ENCODE measurements at regions not wholly inside any gene's neighbourhood (a gene's known extent, or its start where the extent isn't known, plus 50 kb on each side); places are given as distances from the start of the nearest gene placed in this dataset.

DNA sequence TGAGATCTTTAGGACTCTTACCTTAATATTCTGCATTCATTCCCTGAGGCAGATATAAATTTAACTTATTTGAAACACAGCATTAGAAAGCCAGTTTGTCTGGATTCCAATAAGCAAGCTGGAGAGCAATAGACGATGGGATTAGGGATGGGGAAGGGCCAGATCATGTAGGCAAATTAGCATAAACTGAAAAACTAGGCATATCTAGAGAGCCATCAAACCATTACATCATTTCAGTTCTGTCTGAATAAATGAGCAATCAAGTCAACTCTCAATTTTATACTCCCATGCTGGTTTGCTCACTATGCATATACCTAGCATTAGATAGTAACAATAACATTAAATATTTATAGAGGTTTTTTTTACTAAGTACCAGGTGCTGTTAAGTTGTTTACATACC is 583.6 kb upstream of the LRRN3 start:
- TF ChIP-seq POLR2A (IDR thresholded peaks at IDR 0.05) = no peak
- TF ChIP-seq, protein P1, sequence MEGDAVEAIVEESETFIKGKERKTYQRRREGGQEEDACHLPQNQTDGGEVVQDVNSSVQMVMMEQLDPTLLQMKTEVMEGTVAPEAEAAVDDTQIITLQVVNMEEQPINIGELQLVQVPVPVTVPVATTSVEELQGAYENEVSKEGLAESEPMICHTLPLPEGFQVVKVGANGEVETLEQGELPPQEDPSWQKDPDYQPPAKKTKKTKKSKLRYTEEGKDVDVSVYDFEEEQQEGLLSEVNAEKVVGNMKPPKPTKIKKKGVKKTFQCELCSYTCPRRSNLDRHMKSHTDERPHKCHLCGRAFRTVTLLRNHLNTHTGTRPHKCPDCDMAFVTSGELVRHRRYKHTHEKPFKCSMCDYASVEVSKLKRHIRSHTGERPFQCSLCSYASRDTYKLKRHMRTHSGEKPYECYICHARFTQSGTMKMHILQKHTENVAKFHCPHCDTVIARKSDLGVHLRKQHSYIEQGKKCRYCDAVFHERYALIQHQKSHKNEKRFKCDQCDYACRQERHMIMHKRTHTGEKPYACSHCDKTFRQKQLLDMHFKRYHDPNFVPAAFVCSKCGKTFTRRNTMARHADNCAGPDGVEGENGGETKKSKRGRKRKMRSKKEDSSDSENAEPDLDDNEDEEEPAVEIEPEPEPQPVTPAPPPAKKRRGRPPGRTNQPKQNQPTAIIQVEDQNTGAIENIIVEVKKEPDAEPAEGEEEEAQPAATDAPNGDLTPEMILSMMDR (IDR thresholded peaks at IDR 0.05) = no peak

Data from lower leg skin (tissue), 3 donors.